Glutamatergic neuron (in vitro differentiated cells): ENCODE measurements at regions not wholly inside any gene's neighbourhood (a gene's known extent, or its start where the extent isn't known, plus 50 kb on each side); places are given as distances from the start of the nearest gene placed in this dataset.

Source experiments
- DNase-seq: peaks from one replicate; pipeline ENCODE4 v3.0.0; 2022
- H3K27ac Mint-ChIP-seq: one replicate; pipeline ENCODE4 v1.8.0; 2020; ENCODE audit warnings: mild to moderate bottlenecking, mixed read lengths, inconsistent platforms; ENCODE audit not compliant: unreplicated experiment
- H3K27me3 Mint-ChIP-seq: one replicate; pipeline ENCODE4 v1.8.0; 2020; ENCODE audit warnings: mild to moderate bottlenecking, moderate library complexity, mixed read lengths, inconsistent platforms; ENCODE audit not compliant: unreplicated experiment
- H3K36me3 Mint-ChIP-seq: one replicate; pipeline ENCODE4 v1.8.0; 2020; ENCODE audit warnings: mild to moderate bottlenecking, mixed read lengths, inconsistent platforms; ENCODE audit not compliant: unreplicated experiment
- H3K4me1 Mint-ChIP-seq: one replicate; pipeline ENCODE4 v1.8.0; 2020; ENCODE audit warnings: mild to moderate bottlenecking, low read depth, mixed read lengths, inconsistent platforms; ENCODE audit not compliant: unreplicated experiment
- H3K4me3 Mint-ChIP-seq: one replicate; pipeline ENCODE4 v1.8.0; 2020; ENCODE audit warnings: mild to moderate bottlenecking, mixed read lengths, inconsistent platforms; ENCODE audit not compliant: unreplicated experiment
- H3K9me3 Mint-ChIP-seq: one replicate; pipeline ENCODE4 v1.8.0; 2020; ENCODE audit warnings: mild to moderate bottlenecking, moderate library complexity, mixed read lengths, inconsistent platforms; ENCODE audit not compliant: unreplicated experiment
- TF ChIP-seq, protein P1 (sequence below): fragments of 200-600 bp; sonication (generic); IDR thresholded peaks from one replicate; pipeline ENCODE4 v1.5.0; 2021; ENCODE audit not compliant: partially characterized antibody, unreplicated experiment

DNA sequence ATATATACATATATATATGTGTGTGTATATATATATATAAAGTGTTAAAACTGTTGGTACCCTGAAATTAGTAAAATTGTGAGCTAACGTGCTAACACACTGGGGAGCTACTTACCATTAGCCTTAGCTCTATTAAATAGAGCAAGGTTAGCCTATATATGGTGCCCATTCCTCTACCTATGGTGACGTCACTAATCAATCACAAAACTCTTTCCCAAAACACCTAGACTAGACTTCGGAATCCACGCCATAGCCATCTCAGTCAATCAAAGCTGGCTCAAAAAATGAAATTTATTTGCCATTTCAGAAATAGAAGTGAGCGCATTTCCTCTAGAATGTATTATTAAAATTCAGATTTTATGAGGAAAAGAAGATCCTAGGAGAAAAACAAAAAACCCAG lies 229.0 kb upstream of the TENM3 start:
- Mint-ChIP-seq H3K9me3 (no peaks in the 10 kb centered on the region), H3K27me3 (peaks cover 5% of the 10 kb centered on the region), H3K4me1 (peaks cover 11% of the 10 kb centered on the region), H3K27ac (peak overlapping the region; percentile 89), H3K4me3 (no peak overlapping the region), H3K36me3 (no peaks in the 10 kb centered on the region)
- no peak for DNase-seq
- TF ChIP-seq, protein P1, sequence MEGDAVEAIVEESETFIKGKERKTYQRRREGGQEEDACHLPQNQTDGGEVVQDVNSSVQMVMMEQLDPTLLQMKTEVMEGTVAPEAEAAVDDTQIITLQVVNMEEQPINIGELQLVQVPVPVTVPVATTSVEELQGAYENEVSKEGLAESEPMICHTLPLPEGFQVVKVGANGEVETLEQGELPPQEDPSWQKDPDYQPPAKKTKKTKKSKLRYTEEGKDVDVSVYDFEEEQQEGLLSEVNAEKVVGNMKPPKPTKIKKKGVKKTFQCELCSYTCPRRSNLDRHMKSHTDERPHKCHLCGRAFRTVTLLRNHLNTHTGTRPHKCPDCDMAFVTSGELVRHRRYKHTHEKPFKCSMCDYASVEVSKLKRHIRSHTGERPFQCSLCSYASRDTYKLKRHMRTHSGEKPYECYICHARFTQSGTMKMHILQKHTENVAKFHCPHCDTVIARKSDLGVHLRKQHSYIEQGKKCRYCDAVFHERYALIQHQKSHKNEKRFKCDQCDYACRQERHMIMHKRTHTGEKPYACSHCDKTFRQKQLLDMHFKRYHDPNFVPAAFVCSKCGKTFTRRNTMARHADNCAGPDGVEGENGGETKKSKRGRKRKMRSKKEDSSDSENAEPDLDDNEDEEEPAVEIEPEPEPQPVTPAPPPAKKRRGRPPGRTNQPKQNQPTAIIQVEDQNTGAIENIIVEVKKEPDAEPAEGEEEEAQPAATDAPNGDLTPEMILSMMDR: no peak

DNA sequence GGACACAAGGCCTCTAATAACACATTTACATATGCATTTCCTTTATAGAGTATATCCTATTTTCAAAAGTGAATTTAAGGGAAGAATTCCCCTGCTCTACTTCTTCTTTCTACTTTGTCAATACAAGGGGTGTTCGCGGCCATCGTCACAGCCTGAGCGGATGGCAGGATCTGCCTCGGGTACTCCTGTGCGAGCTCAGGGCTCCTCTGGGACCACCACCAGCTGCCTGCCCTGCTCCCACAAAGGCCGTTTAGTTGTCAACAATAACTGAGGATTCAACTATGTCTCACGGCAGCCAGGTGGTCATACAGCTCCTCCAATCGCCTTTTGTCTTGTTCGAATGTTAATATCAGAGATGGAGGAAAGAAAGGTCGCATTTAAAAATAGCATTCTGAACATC lies 228.2 kb upstream of the TENM3 start:
- peak; percentile 70 for DNase-seq
- Mint-ChIP-seq H3K27ac (peak overlapping the region; percentile 79), H3K4me1 (peaks cover 11% of the 10 kb centered on the region)

DNA sequence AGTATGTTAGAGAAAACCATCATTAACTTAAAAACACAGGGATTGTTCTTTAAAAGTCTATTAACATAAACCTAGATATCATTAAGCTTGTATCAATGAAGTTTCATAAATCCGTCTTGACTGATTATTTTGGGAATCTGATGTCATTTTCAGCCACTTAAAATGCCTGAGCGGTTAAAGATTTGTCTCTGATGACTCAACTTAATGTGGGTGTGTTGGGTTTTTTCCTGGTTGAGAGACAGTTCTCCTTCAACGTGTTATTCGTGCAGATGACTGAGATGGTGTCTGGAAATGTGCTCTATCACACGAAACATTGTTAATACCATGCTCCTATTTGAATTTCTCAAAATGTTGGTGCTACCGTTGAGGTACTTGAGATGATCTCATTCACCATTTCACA lies 227.3 kb upstream of the TENM3 start:
- no peak overlapping the region for H3K4me3 Mint-ChIP-seq
- H3K9me3 Mint-ChIP-seq: no peaks in the 10 kb centered on the region
- H3K4me1 Mint-ChIP-seq: peaks cover 11% of the 10 kb centered on the region
- DNase-seq: no peak
- TF ChIP-seq, protein P1: no peak
- peaks cover 5% of the 10 kb centered on the region for H3K27me3 Mint-ChIP-seq
- H3K36me3 Mint-ChIP-seq: no peaks in the 10 kb centered on the region
- no peak overlapping the region for H3K27ac Mint-ChIP-seq

More for the DNA sequence above, 228.2 kb upstream of the TENM3 start:
- Mint-ChIP-seq H3K36me3 (no peaks in the 10 kb centered on the region), H3K9me3 (no peaks in the 10 kb centered on the region), H3K27me3 (peaks cover 5% of the 10 kb centered on the region), H3K4me3 (peak overlapping the region; percentile 69)
- TF ChIP-seq, protein P1: no peak

DNA sequence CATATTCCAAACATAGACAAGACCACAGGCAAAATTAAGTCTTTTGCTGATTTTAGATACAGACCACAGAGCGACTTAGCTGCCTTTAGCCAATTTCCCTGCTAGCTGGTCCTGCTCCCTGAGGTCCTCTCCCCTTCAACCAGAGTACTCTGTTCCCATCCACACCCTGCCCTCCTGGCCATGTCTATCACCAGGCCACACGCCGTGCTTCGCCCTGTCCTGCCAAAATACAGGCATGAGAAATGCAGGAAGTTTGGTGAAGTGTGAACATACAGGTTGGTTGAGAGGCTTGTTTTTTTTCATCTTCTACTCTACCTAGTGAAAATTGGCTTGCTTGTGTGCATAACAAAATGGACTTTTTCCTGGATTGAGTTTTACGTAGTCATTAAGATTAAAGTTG lies 226.2 kb upstream of the TENM3 start:
- Mint-ChIP-seq H3K27me3 (peaks cover 5% of the 10 kb centered on the region), H3K4me3 (no peak overlapping the region), H3K27ac (peak overlapping the region; percentile 21), H3K36me3 (no peaks in the 10 kb centered on the region), H3K9me3 (no peaks in the 10 kb centered on the region), H3K4me1 (peaks cover 11% of the 10 kb centered on the region)
- TF ChIP-seq, protein P1: no peak
- peak; percentile 15 for DNase-seq

DNA sequence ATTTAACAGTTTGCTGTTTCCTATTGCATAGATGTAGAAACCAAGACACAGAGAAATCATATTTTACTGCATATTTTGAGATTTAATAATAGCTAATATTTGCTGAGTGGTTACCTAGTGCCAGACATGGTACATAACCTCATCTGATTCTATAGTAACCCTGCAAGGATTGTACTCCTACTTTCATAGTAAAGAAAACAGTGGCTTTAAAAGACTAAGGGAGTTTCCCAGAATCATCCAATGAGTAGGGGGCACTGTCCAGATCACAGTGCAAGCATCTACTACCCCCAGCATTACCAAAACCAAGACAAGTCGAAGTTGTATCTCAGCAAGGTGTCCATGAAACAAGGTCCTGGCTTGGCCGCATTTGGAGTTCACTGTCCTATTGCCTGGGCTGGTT lies 224.5 kb upstream of the TENM3 start:
- H3K27ac Mint-ChIP-seq: no peak overlapping the region
- peaks cover 15% of the 10 kb centered on the region for H3K4me1 Mint-ChIP-seq
- H3K4me3 Mint-ChIP-seq: no peak overlapping the region
- H3K9me3 Mint-ChIP-seq: no peaks in the 10 kb centered on the region
- no peak for DNase-seq
- TF ChIP-seq, protein P1: no peak
- no peaks in the 10 kb centered on the region for H3K36me3 Mint-ChIP-seq
- H3K27me3 Mint-ChIP-seq: peaks cover 5% of the 10 kb centered on the region
